Erythroblast (primary cell): ENCODE measurements at regions not wholly inside any gene's neighbourhood (a gene's known extent, or its start where the extent isn't known, plus 50 kb on each side); places are given as distances from the start of the nearest gene placed in this dataset.

Experiments used
- GATA1 ChIP-seq: IDR thresholded peaks from 2 replicates; pipeline ENCODE4 v1.6.1; 2011; ENCODE audit warnings: low read depth, mild to moderate bottlenecking, control low read depth, low read length, moderate library complexity
- POLR2A ChIP-seq: IDR thresholded peaks from 2 replicates; pipeline ENCODE4 v1.6.1; 2011; ENCODE audit warnings: mild to moderate bottlenecking, low read length

DNA sequence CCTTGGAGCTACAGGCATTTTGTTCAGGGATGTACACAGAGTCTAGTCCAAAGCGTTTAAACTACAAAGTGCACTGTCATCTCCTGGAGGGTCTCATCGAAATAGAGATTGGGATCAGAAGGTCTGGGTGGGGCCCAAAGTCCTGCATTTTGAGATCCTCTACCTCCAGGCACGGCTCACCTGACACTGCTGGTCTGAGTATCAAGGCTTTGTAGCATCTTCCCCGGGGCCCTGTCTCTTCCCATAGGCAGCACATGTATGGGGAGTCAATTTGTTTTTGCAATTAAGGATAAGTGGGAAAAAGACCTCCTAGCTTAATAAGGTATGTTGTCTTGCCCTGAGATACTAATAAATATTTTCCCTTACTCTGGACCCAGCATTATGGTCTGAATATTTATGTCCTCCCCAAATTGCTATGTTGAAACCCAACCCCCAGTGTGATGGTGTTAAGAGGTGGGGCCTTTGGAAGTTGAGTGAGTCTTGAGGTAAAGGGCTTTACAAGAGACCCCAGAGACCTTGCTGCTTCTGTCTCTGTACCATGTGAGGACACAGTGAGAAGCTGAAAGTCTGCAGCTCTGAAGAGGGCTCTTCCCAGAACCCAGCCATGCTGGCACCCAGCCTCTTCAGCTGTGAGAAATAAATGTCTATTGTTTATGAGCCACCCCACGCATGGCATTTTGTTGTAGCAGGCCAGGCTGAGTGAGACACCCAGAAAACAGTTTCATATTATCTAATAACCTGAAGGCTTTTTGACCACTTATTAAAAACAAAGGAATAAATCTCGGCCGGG lies 258.7 kb upstream of the HS6ST1 start:
- no peak for TF ChIP-seq POLR2A
- no peak for TF ChIP-seq GATA1
